ENCODE measurements at regions not wholly inside any gene's neighbourhood (a gene's known extent, or its start where the extent isn't known, plus 50 kb on each side); places are given as distances from the start of the nearest gene placed in this dataset.

GRCh38 chr15:47362118-47362905 is 355.0 kb upstream of the SEMA6D start:
- TF ChIP-seq POLR2A (IDR thresholded peaks at IDR 0.05; ENCODE audit: low read depth, low read length) (no peak), TAF1 (IDR thresholded peaks at IDR 0.05; ENCODE audit: borderline replicate concordance, low read depth, low read length) (no peak)

All from GM12892 (cell line).